T-helper 2 cell treated with Interferon-gamma antibody and Interleukin-4, amounts not matched to agents 100 ng/mL and 5 ng/mL, for 36 hours (primary cell): ENCODE measurements at regions not wholly inside any gene's neighbourhood (a gene's known extent, or its start where the extent isn't known, plus 50 kb on each side); places are given as distances from the start of the nearest gene placed in this dataset.
"Not testable (repeated sequence)": the region's sequence is repeated elsewhere in the genome, so short reads cannot be mapped to it uniquely, and the experiment has no call there.

ENCODE experiments used
- intact Hi-C: fragments of 100-400 bp; cut with micrococcal nuclease; formaldehyde crosslinking; loops from one replicate; pipeline ENCODE4 v1.15.1; 2023

DNA sequence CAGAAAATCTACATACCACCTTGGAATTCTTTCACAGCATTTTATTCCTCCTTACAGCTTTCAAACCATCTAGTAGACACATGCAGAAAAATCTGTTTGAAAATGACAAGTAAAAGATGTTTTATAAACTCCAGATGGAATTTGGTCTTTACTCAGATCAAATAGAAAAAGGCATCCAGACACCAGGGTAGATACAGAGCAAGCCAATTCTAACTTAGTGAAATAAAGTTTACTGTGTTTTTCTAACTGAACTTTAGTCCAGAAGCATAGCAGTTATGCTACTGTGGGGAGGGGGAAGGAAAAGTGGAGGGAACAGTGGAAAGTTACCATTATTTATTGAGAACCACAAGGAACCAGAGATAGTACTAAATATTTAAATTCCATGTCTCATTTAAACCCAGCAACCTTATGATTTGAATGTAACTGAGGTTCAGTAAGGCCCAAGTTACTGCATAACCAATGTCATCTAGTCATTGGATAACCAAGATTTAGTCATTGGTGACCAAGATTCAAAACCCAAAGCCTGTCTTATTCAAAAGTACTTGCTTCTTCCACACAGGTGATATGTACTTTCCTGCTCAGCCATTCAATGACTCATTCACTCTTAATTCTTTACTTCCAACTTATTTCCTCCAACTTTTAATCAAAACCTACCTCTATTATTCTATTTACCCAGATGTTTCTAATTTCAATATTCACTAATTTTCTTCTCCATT is 57.7 kb downstream of the RAD51AP2 start:
- intact Hi-C loops = no loop called here

DNA sequence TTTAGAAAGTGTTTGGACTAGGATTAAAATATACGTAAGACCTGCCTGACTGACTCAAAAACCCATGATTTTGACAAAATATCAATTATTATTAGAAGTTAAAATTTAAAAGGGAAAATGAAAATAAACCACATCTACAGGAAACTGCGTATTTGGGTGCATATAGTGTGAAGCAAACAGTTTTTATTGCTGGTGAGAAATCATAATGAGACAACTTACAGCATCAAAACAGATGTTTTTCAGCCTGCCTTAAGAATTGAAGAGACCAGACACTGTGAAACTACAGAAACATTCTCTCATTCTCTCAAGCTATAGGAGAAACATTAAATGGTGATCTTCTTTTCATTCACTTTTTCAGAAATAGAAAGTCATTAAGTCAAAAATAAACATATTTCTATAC is 62.9 kb downstream of the RAD51AP2 start:
- intact Hi-C loops = no loop called here

- intact Hi-C loops = not testable (repeated sequence)
Observed at GRCh38 chr2:17446191-17446590, 72.0 kb downstream of the RAD51AP2 start.

- intact Hi-C loops = no loop called here
Observed at GRCh38 chr2:17445744-17446143, 72.5 kb downstream of the RAD51AP2 start.

DNA sequence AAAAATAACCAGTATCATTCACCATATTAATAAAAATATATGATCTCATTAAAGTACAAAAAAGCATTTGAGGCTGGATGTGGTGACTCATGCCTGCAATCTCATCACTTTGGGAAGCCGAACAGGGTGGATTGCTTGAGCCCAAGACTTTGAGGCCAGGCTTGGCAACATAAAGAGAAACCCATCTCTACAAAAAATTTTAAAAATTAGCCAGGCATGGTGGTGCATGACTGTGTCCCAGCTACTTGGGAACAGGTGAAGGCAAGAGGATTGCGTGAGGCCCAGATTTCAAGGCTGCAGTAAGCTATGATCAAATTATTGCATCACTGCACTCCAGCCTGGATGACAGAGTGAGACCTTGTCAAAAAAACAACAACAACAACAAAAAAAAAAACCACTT is 75.9 kb downstream of the RAD51AP2 start:
- intact Hi-C loops = no loop called here

DNA sequence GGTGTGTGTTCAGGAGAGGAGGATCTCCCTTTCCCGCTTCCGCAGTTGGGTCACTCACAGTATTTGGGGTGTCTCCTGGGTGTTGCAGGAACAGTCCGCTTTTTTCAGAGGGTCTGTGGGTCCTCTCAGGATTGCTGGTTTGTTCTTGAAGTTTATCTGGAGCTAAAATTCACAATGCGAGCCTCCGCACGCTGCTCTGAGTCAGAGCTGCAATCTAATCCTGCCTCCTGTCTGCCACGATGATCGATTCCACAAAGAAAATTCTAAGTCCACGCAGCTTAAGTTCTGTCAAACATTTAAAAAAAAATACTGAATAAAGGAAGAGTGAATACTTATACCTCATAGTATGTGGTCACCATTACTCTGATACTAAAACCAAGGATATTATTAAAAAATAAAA is 76.5 kb downstream of the RAD51AP2 start:
- intact Hi-C loops = no loop called here

DNA sequence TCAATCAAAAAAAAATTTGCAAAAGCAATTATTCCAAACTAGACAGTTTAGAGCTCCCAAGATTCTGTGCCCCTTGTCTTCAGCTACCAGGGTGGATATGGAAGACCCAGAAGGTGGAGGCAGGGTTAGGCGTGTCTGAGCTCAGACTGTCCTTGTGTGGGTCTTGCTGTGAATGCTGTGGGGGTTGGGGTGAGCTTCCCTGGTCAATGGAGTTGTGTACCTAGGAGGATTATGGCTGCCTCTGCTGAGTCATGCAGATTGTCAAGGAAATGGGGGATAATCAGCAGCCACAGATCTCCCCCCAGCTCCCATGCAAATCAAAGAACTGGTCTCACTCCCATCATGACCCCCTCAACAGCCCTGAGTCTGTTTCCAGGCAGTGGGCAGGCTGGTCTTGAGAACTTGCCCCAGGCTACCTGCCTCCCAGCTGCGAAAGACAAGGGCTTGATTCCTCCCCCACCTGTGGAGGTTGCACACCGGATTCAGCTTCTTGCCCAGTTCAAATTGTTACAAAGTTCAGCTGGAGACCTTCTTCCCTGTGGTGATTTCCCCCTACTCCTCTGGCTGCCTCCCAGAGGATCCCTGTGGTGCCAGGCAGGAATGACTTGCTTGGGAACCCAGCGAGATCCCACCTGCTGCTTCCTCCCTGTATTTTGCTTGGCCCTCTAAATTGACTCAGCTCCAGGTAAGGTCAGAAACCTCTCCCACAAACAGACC is 77.0 kb downstream of the RAD51AP2 start:
- intact Hi-C loops = no loop called here

DNA sequence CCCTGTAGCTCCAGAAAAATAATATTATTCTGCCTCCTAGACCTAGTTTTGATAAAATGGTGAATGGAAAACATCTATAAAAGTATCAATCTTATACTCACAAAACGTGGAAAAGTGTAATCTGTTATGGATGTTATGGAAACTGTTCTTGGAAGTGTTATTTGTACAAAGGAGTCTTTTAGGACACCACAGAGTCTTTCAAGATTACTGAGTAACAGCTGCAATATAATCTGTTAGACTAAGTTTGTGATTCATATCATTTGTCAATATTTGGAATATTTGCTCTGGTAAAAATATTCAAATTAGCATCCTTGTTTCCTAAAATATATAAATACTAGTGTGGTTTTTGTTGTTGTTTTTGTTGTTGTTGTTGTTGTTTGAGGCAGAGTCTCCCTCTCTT is 87.9 kb downstream of the RAD51AP2 start:
- intact Hi-C loops = no loop called here

- intact Hi-C loops = no loop called here
Observed at GRCh38 chr2:17429130-17429529, 89.1 kb downstream of the RAD51AP2 start.

GRCh38 chr2:17427401-17427800 is 90.8 kb downstream of the RAD51AP2 start:
- intact Hi-C loops = no loop called here

DNA sequence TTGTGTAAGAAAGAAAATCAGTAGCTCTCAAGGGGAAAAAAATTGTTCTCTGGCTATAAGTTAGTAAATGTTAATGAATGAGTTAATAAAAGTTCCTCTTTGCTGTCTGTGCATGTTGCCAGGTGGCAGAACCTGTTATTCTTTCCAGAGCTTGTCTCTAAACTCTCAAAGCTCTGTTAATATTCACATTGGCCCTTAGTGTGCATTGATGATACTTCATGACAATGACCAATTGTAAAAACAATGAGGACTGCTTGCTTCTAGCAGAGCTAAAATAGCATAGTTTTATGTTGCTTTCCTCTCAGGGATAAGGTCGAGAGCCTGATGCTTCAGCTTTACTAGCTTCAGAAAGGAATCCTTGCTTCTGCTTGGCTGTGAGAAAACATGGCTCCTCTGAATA is 91.5 kb downstream of the RAD51AP2 start:
- intact Hi-C loops = no loop called here

DNA sequence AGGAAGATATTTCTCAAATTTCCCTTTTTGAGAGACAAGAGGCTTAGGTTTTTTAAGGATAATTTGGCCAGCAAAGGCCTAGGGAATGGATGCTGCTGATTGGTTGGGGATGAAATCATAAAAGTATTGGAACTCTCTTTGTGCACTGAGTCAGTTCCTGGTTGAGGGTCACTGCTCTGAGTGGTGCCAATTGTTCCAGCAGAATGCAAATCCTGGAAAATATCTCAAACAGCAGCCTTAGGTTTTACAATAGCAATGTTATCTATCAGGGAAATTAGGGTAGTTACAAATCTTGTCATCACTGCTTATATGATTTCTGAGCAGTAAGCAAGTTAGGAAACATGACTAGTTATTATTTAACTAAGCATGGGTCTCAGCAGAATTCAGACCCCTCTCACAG is 96.2 kb downstream of the RAD51AP2 start:
- intact Hi-C loops = no loop called here

GRCh38 chr2:17416884-17417391 is 101.3 kb downstream of the RAD51AP2 start:
- intact Hi-C loops = no loop called here

DNA sequence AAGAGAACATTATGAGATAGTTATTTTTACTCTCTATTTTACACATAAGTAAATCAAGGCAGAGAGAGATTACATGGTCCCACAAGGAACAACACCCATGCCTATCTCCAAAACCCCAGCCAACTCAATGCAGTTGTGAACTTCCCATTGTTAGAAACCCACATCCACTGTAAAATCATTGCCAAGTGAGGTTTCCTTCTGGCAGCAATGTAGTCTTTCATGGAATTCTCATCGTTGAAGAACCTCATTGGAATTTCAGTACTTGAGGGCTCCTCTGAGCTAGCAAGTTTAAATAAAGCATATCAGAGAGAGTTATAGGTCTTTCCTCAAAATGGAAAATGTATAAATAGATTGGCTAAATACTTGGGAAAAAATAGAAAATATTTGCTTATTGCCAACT is 105.2 kb downstream of the RAD51AP2 start:
- intact Hi-C loops = no loop called here

GRCh38 chr2:17401096-17401495 is 117.1 kb downstream of the RAD51AP2 start:
- intact Hi-C loops = no loop called here

DNA sequence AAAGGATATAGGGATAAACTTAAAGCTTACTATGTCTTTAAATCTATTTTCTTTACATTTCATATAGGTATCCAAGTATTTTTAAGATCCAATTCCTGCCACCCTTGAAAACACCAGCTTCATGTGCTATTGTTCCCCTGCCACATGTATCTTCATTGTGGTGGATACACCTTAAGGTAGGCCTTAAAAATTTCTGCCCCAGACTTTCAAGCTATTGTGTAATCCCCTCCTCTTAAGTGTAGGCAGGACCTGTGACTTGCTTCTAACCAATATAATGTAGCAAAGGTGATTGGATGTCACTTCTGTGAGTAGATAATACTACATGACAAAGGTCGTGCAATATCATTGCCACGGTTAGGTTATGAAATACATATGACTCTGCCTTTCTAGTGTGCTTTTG is 119.5 kb downstream of the RAD51AP2 start:
- intact Hi-C loops = no loop called here

- intact Hi-C loops = no loop called here
Observed at GRCh38 chr2:17388798-17389197, 129.4 kb downstream of the RAD51AP2 start.

DNA sequence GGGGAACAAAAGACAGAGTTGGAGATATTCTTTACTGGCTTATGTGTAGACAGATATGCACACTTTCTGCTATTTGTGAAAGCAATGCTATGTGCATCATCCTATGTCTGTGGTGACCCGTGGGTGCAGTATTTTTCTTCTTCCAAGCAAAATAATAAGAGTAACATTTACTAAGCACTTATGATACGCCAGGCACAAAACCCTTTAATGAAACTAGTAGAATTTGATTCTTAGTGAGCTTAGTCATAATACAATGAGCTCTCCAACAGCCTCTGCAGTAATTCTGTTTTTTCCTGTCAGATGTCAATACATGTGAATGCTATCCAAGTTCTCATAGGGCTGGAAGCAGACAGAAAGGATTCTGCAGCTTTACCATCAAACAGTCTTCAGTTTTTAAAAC is 130.6 kb downstream of the RAD51AP2 start:
- intact Hi-C loops = no loop called here

- intact Hi-C loops = no loop called here
Observed at GRCh38 chr2:17386771-17387170, 131.5 kb downstream of the RAD51AP2 start.

DNA sequence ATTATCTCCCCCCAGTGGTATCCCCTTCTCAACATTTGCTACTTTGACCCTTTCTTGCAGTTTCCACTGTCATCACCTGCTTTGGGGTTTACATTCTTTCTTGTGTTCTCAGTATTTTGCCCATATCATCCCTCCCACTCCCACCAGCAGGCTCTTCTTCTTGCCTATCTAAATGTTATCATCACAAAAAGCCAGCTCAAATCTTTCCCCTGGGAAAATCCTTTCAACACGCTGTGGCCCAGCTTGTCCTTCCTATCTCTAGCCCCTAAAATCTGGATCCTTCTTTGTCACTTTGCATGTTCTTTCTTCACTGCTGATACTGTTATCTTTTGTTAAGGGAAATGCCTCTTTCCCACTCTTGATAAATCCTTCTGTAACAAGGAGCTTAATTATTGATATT is 138.2 kb downstream of the RAD51AP2 start:
- intact Hi-C loops = no loop called here

- intact Hi-C loops = no loop called here
Observed at GRCh38 chr2:17375262-17375661, 143.0 kb downstream of the RAD51AP2 start.

GRCh38 chr2:17373741-17374140 is 144.5 kb downstream of the RAD51AP2 start:
- intact Hi-C loops = no loop called here

GRCh38 chr2:17373041-17373440 is 145.2 kb downstream of the RAD51AP2 start:
- intact Hi-C loops = no loop called here
